Body of pancreas (tissue), 4 donors: ENCODE measurements at regions not wholly inside any gene's neighbourhood (a gene's known extent, or its start where the extent isn't known, plus 50 kb on each side); places are given as distances from the start of the nearest gene placed in this dataset.

Source experiments
- ATAC-seq: fragments of 150-250 bp; one replicate; pipeline ENCODE4 v1.9.1; 2016
- DNase-seq, 4 donors: peaks; one replicate each; pipeline ENCODE4 v3.0.0-alpha.2; 2019
- H3K27ac ChIP-seq, 4 donors: fragments of 200-600 bp; sonication (generic); 1 replicate in 3 of 4; 2 replicates in 1 of 4; pipeline versions ENCODE4 v1.5.1 to v1.6.1; 2016 to 2019; ENCODE audit warnings: mild to moderate bottlenecking in 1 of 4, mixed read lengths in 1 of 4, moderate library complexity in 1 of 4
- H3K27me3 ChIP-seq, 2 donors: fragments of 200-600 bp; sonication (generic); one replicate each; pipeline ENCODE4 v1.6.0; 2016; ENCODE audit warnings: mild to moderate bottlenecking in 1 of 2
- H3K36me3 ChIP-seq, 2 donors: fragments of 200-600 bp; sonication (generic); replicated peaks in 1 of 2; 2 replicates each; pipeline ENCODE4 v1.5.1; 2016; ENCODE audit warnings: low read depth in 2 of 2; ENCODE audit not compliant: insufficient read depth in 1 of 2
- H3K4me1 ChIP-seq: fragments of 200-600 bp; sonication (generic); one replicate; pipeline ENCODE4 v1.6.0; 2016
- H3K4me3 ChIP-seq, 2 donors: fragments of 200-600 bp; sonication (generic); 1 replicate in 1 of 2; 2 replicates in 1 of 2; pipeline ENCODE4 v1.5.1; 2016 to 2019
- H3K9me3 ChIP-seq, 3 donors: fragments of 200-600 bp; sonication (generic); 1 replicate in 2 of 3; 2 replicates in 1 of 3; pipeline ENCODE4 v1.5.1; 2016
- CTCF ChIP-seq, 7 experiments: fragments of 450-650 bp in 4 of 7; fragments of 200-600 bp in 3 of 7; sonication (generic) in 3 of 7; IDR thresholded peaks; one replicate each; pipeline ENCODE4 v1.5.1; 2016 to 2019; ENCODE audit warnings: antibody characterized with exemption in 7 of 7
- POLR2A ChIP-seq, 3 donors: fragments of 450-650 bp; IDR thresholded peaks; one replicate each; pipeline ENCODE4 v1.6.1; 2016; ENCODE audit warnings: antibody characterized with exemption in 3 of 3, mild to moderate bottlenecking in 2 of 3
- WGBS, 2 donors: methylation state at CpG; one replicate each; pipeline ENCODE4 v1.1.5; 2017; 5-methylcytosine and 5-hydroxymethylcytosine counted together
- intact Hi-C: fragments of 100-400 bp; cut with DNase I; formaldehyde crosslinking; loops from one replicate; pipeline ENCODE4 v1.15.1; 2023

DNA sequence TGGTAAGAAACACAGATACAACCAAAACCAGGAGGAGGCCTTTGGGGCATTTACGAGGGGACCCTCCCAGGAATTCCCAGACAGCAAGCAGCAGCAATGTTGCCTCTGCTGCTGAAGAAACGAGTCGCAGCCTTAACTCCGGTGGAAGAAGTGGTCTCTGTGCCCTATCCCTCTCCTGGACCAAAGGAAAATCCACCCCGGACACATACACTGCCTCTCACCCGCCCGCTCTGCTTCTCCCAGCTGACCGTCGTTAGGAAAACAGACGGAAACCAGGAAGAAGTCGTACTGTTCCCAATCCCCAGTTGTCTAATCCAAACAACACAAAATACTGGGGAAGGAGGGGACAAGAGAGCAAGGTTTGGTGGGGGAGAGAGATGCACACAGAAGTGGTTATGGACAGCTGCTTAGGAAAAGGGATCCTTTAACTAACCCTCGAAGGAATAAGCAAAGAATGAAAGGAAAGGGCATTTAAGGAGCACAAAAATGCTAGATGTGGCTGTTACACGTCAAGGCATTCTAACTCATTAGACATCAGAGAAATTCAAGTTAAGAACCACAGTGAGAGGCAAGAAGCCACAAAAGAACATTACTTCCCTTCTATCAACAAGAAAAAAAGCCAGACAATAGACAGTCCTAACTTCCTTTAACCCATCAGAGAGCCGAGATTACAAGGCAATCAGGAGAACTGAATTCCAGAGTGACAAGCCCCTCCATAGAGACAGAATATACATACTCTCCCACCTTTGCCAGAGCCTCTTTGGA lies 71.9 kb downstream of the ACTL7B start:
- Histone ChIP-seq H3K27ac (no peak overlapping the region), H3K27me3 (no peaks in the 10 kb centered on the region), H3K4me1 (no peaks in the 10 kb centered on the region), H3K36me3 (no peaks in the 10 kb centered on the region), H3K9me3 (no peaks in the 10 kb centered on the region), H3K4me3 (no peak overlapping the region)
- DNase-seq (no peak), ATAC-seq (no peak)
- WGBS, 2 donors = 49 to 51% methylated on average over 14 of the region's 14 CpGs
- TF ChIP-seq POLR2A (IDR thresholded peaks at IDR 0.05) (no peak), CTCF (IDR thresholded peaks at IDR 0.05) (no peak)
- intact Hi-C loops = no loop called here

- H3K4me3 ChIP-seq = no peak overlapping the region
- H3K9me3 ChIP-seq = no peaks in the 10 kb centered on the region
- no peak for DNase-seq
- ATAC-seq = no peak
- TF ChIP-seq CTCF (IDR thresholded peaks at IDR 0.05) (no peak), POLR2A (IDR thresholded peaks at IDR 0.05) (no peak)
- no peaks in the 10 kb centered on the region for H3K4me1 ChIP-seq
- intact Hi-C loops = no loop called here
- H3K36me3 ChIP-seq = no peaks in the 10 kb centered on the region
- 52 to 63% methylated on average over 6 of the region's 6 CpGs for WGBS, 2 donors
- no peaks in the 10 kb centered on the region for H3K27me3 ChIP-seq
- H3K27ac ChIP-seq = no peak overlapping the region
These were observed 72.5 kb downstream of the ACTL7B start for GRCh38 chr9:108783326-108783725.

DNA sequence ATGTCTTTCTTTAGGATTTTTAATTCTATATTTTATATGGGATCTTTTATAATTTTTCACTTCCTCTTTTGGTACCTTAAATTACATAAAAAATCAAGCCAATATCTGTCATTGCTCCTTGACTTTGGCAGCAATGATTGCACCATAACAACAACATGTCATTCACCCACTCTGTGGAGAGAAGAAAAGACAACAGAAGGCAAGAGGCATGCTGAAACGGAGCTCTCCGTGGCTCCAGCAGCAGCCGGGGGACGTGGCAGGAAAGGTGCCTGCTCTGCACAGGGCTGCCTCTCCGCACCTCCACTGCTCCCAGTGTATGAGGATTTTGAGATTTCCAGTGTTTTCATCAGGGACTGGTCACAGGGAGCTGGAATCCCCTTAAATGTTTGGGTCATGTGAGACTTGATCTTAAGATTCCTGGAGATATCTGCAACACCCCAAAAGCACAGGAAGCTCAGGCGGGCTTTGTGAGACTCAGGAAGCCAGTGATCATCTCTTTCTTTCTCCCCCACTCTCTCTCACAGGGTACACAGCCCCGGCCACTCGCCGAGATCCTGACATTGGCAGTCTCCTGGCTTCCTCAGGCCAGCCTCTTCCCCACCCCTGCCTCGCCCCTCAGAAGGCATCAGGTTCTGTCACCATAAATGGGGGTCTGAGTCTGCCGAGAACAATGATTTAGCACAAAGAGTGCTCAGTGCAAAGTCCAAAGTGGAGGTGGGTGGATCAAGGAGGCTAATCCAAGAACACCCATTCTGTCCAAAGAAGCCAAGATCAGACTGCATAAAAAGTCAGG lies 74.6 kb downstream of the ACTL7B start:
- Histone ChIP-seq H3K27me3 (no peaks in the 10 kb centered on the region), H3K9me3 (no peaks in the 10 kb centered on the region), H3K27ac (no peak overlapping the region), H3K4me1 (no peaks in the 10 kb centered on the region), H3K4me3 (no peak overlapping the region), H3K36me3 (no peaks in the 10 kb centered on the region)
- intact Hi-C loops = no loop called here
- no peak for ATAC-seq
- no peak for DNase-seq
- TF ChIP-seq POLR2A (IDR thresholded peaks at IDR 0.05) (no peak), CTCF (IDR thresholded peaks at IDR 0.05) (no peak)
- 25 to 36% methylated on average over 9 to 11 of the region's 11 CpGs for WGBS, 2 donors

GRCh38 chr9:108779551-108780325 lies 76.0 kb downstream of the ACTL7B start:
- ATAC-seq = no peak
- intact Hi-C loops = no loop called here
- Histone ChIP-seq H3K4me1 (no peaks in the 10 kb centered on the region), H3K9me3 (no peaks in the 10 kb centered on the region), H3K4me3 (no peak overlapping the region), H3K27me3 (no peaks in the 10 kb centered on the region), H3K27ac (no peak overlapping the region), H3K36me3 (no peaks in the 10 kb centered on the region)
- DNase-seq = no peak
- 68 to 69% methylated on average over 10 of the region's 10 CpGs for WGBS, 2 donors
- TF ChIP-seq CTCF (IDR thresholded peaks at IDR 0.05) (no peak), POLR2A (IDR thresholded peaks at IDR 0.05) (no peak)
